ENCODE measurements at regions not wholly inside any gene's neighbourhood (a gene's known extent, or its start where the extent isn't known, plus 50 kb on each side); places are given as distances from the start of the nearest gene placed in this dataset.

DNA sequence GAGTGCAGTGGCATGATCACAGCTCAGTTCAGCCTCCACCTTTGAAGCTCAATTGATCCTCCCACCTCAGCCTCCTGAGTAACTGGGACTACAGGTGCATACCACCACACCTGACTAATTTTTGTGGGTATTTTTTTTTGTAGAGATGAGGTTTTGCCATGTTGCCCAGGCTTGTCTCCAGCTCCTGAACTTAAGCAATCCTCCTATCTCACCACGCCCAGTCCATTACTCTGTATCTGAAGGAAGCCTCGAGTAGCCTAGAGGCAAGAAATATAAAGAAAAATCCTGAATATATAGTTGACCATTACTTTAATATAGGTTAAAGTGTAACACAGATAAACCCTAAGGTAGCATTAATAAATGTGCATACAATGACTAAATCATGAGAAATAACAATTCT lies 686.8 kb upstream of the PIK3C3 start:
- Histone ChIP-seq H3K9me3 (ENCODE audit: low read length) (no peaks in the 10 kb centered on the region), H3K9me2 (ENCODE audit: insufficient read depth, low read length) (no peaks in the 10 kb centered on the region), H4K20me1 (ENCODE audit: insufficient read depth, low read length) (no peaks in the 10 kb centered on the region), H3K4me2 (ENCODE audit: low read length) (no peak overlapping the region), H3K27ac (ENCODE audit: low read depth, low read length, poor library complexity, severe bottlenecking) (no peak overlapping the region), H3K4me3 (ENCODE audit: low read depth, low read length, poor library complexity, severe bottlenecking) (no peak overlapping the region), H3K4me1 (ENCODE audit: insufficient read depth, low read length, poor library complexity, severe bottlenecking) (no peaks in the 10 kb centered on the region), H3K36me3 (ENCODE audit: insufficient read depth, low read length) (no peaks in the 10 kb centered on the region), H3K79me2 (ENCODE audit: insufficient read depth, low read depth, low read length) (no peaks in the 10 kb centered on the region), H2AFZ (ENCODE audit: low read length) (no peak overlapping the region)
- ChIA-PET CTCF (ENCODE audit: unreplicated experiment) (no interaction called here), POLR2A (no interaction called here)
- no TSS peak for BruUV-seq (replicated peaks)
- intact Hi-C loops (cut with micrococcal nuclease; ENCODE audit: unreplicated experiment), result no loop called here
- DNase-seq (ENCODE audit: low spot score), result no peak
- TF ChIP-seq EZH2phosphoT487 (IDR thresholded peaks at IDR 0.05; ENCODE audit: borderline replicate concordance, low read depth, low read length), result no peak
- TF ChIP-seq, protein P1, sequence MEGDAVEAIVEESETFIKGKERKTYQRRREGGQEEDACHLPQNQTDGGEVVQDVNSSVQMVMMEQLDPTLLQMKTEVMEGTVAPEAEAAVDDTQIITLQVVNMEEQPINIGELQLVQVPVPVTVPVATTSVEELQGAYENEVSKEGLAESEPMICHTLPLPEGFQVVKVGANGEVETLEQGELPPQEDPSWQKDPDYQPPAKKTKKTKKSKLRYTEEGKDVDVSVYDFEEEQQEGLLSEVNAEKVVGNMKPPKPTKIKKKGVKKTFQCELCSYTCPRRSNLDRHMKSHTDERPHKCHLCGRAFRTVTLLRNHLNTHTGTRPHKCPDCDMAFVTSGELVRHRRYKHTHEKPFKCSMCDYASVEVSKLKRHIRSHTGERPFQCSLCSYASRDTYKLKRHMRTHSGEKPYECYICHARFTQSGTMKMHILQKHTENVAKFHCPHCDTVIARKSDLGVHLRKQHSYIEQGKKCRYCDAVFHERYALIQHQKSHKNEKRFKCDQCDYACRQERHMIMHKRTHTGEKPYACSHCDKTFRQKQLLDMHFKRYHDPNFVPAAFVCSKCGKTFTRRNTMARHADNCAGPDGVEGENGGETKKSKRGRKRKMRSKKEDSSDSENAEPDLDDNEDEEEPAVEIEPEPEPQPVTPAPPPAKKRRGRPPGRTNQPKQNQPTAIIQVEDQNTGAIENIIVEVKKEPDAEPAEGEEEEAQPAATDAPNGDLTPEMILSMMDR (conservative IDR thresholded peaks at IDR 0.05; ENCODE audit: low read length), result no peak

- Histone ChIP-seq H3K36me3 (ENCODE audit: insufficient read depth, low read length) (no peaks in the 10 kb centered on the region), H3K9me3 (ENCODE audit: low read length) (no peaks in the 10 kb centered on the region), H3K4me1 (ENCODE audit: insufficient read depth, low read length, poor library complexity, severe bottlenecking) (no peaks in the 10 kb centered on the region), H3K4me2 (ENCODE audit: low read length) (no peak overlapping the region), H3K4me3 (ENCODE audit: low read depth, low read length, poor library complexity, severe bottlenecking) (no peak overlapping the region), H3K79me2 (ENCODE audit: insufficient read depth, low read depth, low read length) (no peaks in the 10 kb centered on the region), H4K20me1 (ENCODE audit: insufficient read depth, low read length) (no peaks in the 10 kb centered on the region), H3K9me2 (ENCODE audit: insufficient read depth, low read length) (no peaks in the 10 kb centered on the region), H3K27ac (ENCODE audit: low read depth, low read length, poor library complexity, severe bottlenecking) (no peak overlapping the region), H2AFZ (ENCODE audit: low read length) (no peak overlapping the region)
- DNase-seq (ENCODE audit: low spot score), result no peak
- ChIA-PET CTCF (ENCODE audit: unreplicated experiment) (no interaction called here), POLR2A (no interaction called here)
- TF ChIP-seq, protein P1 (conservative IDR thresholded peaks at IDR 0.05; ENCODE audit: low read length), result no peak
- TF ChIP-seq EZH2phosphoT487 (IDR thresholded peaks at IDR 0.05; ENCODE audit: borderline replicate concordance, low read depth, low read length), result no peak
- intact Hi-C loops (cut with micrococcal nuclease; ENCODE audit: unreplicated experiment), result no loop called here
- no TSS peak for BruUV-seq (replicated peaks)
Measured at GRCh38 chr18:41266616-41267015, 688.4 kb upstream of the PIK3C3 start.

DNA sequence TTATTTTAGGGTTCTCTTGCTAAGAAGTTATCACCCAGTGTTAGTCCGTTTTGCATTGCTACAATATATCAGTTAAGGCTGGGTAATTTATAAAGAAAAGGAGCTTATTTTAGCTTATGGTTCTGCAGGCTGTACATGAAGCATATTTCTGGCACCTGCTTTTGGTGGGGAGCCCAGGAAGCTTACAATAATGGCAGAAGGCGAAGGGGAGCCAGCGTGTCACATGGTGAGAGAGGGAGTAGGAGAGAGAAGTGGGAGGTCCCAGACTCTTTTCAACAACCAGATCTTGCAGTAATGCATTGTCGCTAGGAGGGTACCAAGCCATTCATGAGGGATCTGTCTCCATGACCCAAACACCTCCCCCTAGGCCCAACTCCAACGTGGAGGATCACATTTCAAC lies 688.8 kb upstream of the PIK3C3 start:
- Histone ChIP-seq H4K20me1 (ENCODE audit: insufficient read depth, low read length) (no peaks in the 10 kb centered on the region), H3K4me1 (ENCODE audit: insufficient read depth, low read length, poor library complexity, severe bottlenecking) (no peaks in the 10 kb centered on the region), H3K27ac (ENCODE audit: low read depth, low read length, poor library complexity, severe bottlenecking) (no peak overlapping the region), H3K9me3 (ENCODE audit: low read length) (no peaks in the 10 kb centered on the region), H3K36me3 (ENCODE audit: insufficient read depth, low read length) (no peaks in the 10 kb centered on the region), H2AFZ (ENCODE audit: low read length) (no peak overlapping the region), H3K79me2 (ENCODE audit: insufficient read depth, low read depth, low read length) (no peaks in the 10 kb centered on the region), H3K9me2 (ENCODE audit: insufficient read depth, low read length) (no peaks in the 10 kb centered on the region), H3K4me3 (ENCODE audit: low read depth, low read length, poor library complexity, severe bottlenecking) (no peak overlapping the region), H3K4me2 (ENCODE audit: low read length) (no peak overlapping the region)
- TF ChIP-seq, protein P1 (conservative IDR thresholded peaks at IDR 0.05; ENCODE audit: low read length), result no peak
- TF ChIP-seq EZH2phosphoT487 (IDR thresholded peaks at IDR 0.05; ENCODE audit: borderline replicate concordance, low read depth, low read length), result no peak
- DNase-seq (ENCODE audit: low spot score), result no peak
- no TSS peak for BruUV-seq (replicated peaks)
- intact Hi-C loops (cut with micrococcal nuclease; ENCODE audit: unreplicated experiment), result no loop called here
- ChIA-PET CTCF (ENCODE audit: unreplicated experiment) (no interaction called here), POLR2A (no interaction called here)
